A673 (cell line): ENCODE measurements at regions not wholly inside any gene's neighbourhood (a gene's known extent, or its start where the extent isn't known, plus 50 kb on each side); places are given as distances from the start of the nearest gene placed in this dataset.

Source experiments
- BruUV-seq: library from RNA; stranded (reverse); fragments of 400-500 nt; replicated peaks from 2 replicates; lab custom pipeline; 2021; lab: Mats Ljungman, UMichigan
- CTCF ChIA-PET: fragments of 300-600 bp; sonication (Branson Sonifier 250); formaldehyde crosslinking; loops from one replicate; lab custom pipeline; 2022; ENCODE audit warnings: antibody characterized with exemption; lab: Charles Lee
- POLR2A ChIA-PET: fragments of 300-600 bp; sonication (Branson Sonifier 250); formaldehyde crosslinking; loops from one replicate; lab custom pipeline; 2022; ENCODE audit warnings: antibody characterized with exemption; ENCODE audit not compliant: low non-redundant PET; lab: Charles Lee
- DNase-seq: peaks from one replicate; pipeline ENCODE4 v3.0.0-alpha.2; 2015; ENCODE audit warnings: low spot score
- H3K27ac ChIP-seq: fragments of 200-600 bp; sonication (generic); 2 replicates; pipeline ENCODE4 v1.5.1; 2016; ENCODE audit warnings: mixed run types, low read depth, mild to moderate bottlenecking, mixed read lengths, antibody characterized with exemption, low read length; ENCODE audit not compliant: poor library complexity, severe bottlenecking
- H3K27me3 ChIP-seq: fragments of 200-600 bp; sonication (generic); replicated peaks from 2 replicates; pipeline ENCODE4 v1.6.1; 2017; ENCODE audit warnings: mixed run types, low read depth, mild to moderate bottlenecking, mixed read lengths, antibody characterized with exemption, low read length; ENCODE audit not compliant: insufficient read depth, poor library complexity
- H3K36me3 ChIP-seq: fragments of 200-600 bp; sonication (generic); 2 replicates; pipeline ENCODE4 v1.6.1; 2016; ENCODE audit warnings: mixed run types, mild to moderate bottlenecking, mixed read lengths, antibody characterized with exemption, low read length; ENCODE audit not compliant: insufficient read depth, poor library complexity, severe bottlenecking
- H3K4me1 ChIP-seq: fragments of 200-600 bp; sonication (generic); 2 replicates; pipeline ENCODE4 v1.6.1; 2017; ENCODE audit warnings: mixed run types, mild to moderate bottlenecking, mixed read lengths, antibody characterized with exemption, low read length; ENCODE audit not compliant: insufficient read depth, poor library complexity, severe bottlenecking
- H3K4me3 ChIP-seq: fragments of 200-600 bp; sonication (generic); 2 replicates; pipeline ENCODE4 v1.5.1; 2016; ENCODE audit warnings: low read depth, mixed run types, mild to moderate bottlenecking, mixed read lengths, low read length; ENCODE audit not compliant: poor library complexity, severe bottlenecking
- H3K9me3 ChIP-seq: fragments of 200-600 bp; sonication (generic); 2 replicates; pipeline ENCODE4 v1.6.1; 2016; ENCODE audit warnings: mixed run types, low read depth, mild to moderate bottlenecking, mixed read lengths, antibody characterized with exemption, low read length; ENCODE audit not compliant: poor library complexity, severe bottlenecking
- EZH2 ChIP-seq: fragments of 200-600 bp; sonication (generic); IDR thresholded peaks from 2 replicates; pipeline ENCODE4 v1.6.1; 2017; ENCODE audit warnings: borderline replicate concordance, low read depth, mild to moderate bottlenecking, mixed read lengths, antibody characterized with exemption, low read length; ENCODE audit not compliant: poor library complexity, severe bottlenecking
- intact Hi-C: fragments of 100-400 bp; cut with micrococcal nuclease; formaldehyde crosslinking; loops from one replicate; pipeline ENCODE4 v1.10.0; 2022; ENCODE audit not compliant: unreplicated experiment
- TF ChIP-seq, protein P1 (sequence below): fragments of 300-800, 200-600 bp; sonication (generic); conservative IDR thresholded peaks from 2 replicates; pipeline ENCODE4 v1.5.1; 2017; ENCODE audit warnings: low read depth, mild to moderate bottlenecking, antibody characterized with exemption, low read length, moderate library complexity, mixed read lengths

DNA sequence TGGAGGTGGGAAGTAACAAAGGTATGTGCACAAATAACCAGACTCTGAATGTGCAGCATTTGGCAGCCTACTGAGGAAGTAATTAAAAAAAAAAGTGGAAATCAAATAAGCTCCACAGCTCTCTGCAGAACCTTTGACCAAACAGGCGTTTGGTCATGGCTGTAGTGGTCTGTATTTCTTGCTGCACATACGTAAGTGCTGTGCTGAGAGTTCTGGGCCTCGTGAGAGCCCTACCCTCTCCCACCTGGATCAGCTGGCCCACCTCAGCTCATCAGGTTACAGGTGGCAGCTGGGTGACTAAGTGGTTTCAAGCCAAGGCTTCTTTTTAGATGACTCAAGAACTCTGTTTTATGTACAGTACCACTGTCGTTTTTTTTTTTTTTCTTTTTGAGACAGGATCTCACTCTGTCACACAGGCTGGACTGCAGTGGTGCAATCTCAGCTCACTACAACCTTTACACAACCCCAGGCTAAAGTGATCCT, 178.2 kb upstream of the KLF6 start:
- H3K27me3 ChIP-seq: no peaks in the 10 kb centered on the region
- intact Hi-C loops: no loop called here
- H3K36me3 ChIP-seq: no peaks in the 10 kb centered on the region
- H3K4me1 ChIP-seq: no peaks in the 10 kb centered on the region
- ChIA-PET CTCF (no interaction called here), POLR2A (no interaction called here)
- no peak overlapping the region for H3K4me3 ChIP-seq
- TF ChIP-seq, protein P1, sequence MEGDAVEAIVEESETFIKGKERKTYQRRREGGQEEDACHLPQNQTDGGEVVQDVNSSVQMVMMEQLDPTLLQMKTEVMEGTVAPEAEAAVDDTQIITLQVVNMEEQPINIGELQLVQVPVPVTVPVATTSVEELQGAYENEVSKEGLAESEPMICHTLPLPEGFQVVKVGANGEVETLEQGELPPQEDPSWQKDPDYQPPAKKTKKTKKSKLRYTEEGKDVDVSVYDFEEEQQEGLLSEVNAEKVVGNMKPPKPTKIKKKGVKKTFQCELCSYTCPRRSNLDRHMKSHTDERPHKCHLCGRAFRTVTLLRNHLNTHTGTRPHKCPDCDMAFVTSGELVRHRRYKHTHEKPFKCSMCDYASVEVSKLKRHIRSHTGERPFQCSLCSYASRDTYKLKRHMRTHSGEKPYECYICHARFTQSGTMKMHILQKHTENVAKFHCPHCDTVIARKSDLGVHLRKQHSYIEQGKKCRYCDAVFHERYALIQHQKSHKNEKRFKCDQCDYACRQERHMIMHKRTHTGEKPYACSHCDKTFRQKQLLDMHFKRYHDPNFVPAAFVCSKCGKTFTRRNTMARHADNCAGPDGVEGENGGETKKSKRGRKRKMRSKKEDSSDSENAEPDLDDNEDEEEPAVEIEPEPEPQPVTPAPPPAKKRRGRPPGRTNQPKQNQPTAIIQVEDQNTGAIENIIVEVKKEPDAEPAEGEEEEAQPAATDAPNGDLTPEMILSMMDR: no peak
- no peak for TF ChIP-seq EZH2
- no peaks in the 10 kb centered on the region for H3K9me3 ChIP-seq
- no peak overlapping the region for H3K27ac ChIP-seq
- DNase-seq: no peak
- no TSS peak for BruUV-seq

DNA sequence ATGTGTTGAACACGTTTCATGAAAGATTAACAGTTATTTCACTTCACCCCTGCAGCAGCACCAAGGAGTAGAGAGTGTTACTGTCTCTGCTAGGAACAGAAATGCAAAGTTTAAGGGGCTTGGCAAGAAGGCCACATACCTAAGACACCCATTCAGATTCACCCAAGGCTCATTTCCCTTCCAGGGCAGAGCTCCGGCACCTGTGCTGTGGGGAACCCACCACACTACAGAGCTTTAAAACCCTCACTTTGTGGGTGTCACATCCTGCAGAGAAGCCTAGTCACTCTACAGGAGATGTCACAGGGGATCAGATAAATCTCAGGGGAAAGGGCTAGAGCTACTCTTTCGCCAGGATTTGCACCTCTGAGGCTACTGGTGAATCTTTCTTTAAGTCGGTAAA, 176.1 kb upstream of the KLF6 start:
- no peaks in the 10 kb centered on the region for H3K4me1 ChIP-seq
- H3K4me3 ChIP-seq: no peak overlapping the region
- intact Hi-C loops: no loop called here
- no peaks in the 10 kb centered on the region for H3K27me3 ChIP-seq
- no peaks in the 10 kb centered on the region for H3K36me3 ChIP-seq
- DNase-seq: no peak
- no peak overlapping the region for H3K27ac ChIP-seq
- no peak for TF ChIP-seq EZH2
- TF ChIP-seq, protein P1: no peak
- H3K9me3 ChIP-seq: no peaks in the 10 kb centered on the region
- POLR2A ChIA-PET: no interaction called here
- CTCF ChIA-PET: no interaction called here
- BruUV-seq: no TSS peak

DNA sequence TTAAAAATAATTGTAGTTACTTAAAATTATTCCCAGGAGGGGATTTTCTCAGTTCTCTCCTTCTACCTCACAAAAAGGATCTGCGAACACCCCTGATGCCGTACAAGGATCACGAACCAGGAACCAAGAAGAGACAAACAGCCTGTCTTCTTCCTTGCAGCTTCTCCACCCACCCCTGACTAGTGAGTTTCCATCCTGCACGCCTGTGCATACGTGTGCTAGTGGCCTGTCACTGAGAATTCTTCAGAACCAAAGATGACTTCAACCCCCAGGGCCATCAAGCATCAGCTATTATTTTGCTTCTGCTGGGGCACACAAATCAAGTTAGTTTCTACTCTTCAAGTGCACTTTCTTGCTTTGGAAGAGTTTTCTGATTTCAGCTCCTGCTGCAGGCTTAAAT, 175.5 kb upstream of the KLF6 start:
- no peak overlapping the region for H3K27ac ChIP-seq
- no TSS peak for BruUV-seq

More for the DNA sequence above, 175.5 kb upstream of the KLF6 start:
- ChIA-PET CTCF (no interaction called here), POLR2A (no interaction called here)
- H3K9me3 ChIP-seq: no peaks in the 10 kb centered on the region
- no peak overlapping the region for H3K4me3 ChIP-seq
- H3K27me3 ChIP-seq: no peaks in the 10 kb centered on the region
- TF ChIP-seq, protein P1: no peak
- no peak for TF ChIP-seq EZH2
- intact Hi-C loops: no loop called here
- no peak for DNase-seq
- H3K36me3 ChIP-seq: no peaks in the 10 kb centered on the region
- H3K4me1 ChIP-seq: no peaks in the 10 kb centered on the region
